ENCODE measurements at regions not wholly inside any gene's neighbourhood (a gene's known extent, or its start where the extent isn't known, plus 50 kb on each side); places are given as distances from the start of the nearest gene placed in this dataset.
"Not testable (repeated sequence)": the region's sequence is repeated elsewhere in the genome, so short reads cannot be mapped to it uniquely, and the experiment has no call there.

DNA sequence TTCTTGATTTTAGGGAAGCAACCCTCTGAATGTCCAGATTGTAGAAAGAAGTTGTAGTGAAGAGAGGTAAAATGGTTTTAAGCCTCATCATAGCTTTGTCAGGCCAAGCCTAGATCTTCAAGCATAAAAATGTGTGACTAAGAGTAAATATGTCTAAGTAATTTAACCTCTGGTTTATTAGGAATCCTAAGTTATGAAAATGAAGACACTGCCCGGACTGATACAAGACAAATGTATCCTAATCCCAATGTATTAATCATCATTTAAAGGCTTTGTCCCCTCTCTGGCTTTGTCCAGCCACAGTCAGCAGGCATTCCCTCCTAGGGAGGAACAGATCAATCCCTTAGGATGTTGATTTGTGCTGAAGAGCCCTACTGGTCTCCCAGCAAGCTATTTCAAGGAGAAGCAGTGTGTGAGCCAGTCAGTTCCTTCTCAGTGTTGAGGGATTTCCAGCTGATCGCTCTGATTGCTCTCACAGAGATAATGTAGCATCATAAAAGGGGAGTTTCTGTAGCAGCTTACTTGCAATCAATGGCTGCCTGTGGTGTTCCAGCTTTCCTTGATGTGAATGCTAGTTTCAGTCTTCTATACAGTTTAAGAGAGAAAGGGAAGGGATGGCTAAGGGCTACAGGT lies 796.1 kb downstream of the EPHA4 start:
- TF ChIP-seq, protein P1, sequence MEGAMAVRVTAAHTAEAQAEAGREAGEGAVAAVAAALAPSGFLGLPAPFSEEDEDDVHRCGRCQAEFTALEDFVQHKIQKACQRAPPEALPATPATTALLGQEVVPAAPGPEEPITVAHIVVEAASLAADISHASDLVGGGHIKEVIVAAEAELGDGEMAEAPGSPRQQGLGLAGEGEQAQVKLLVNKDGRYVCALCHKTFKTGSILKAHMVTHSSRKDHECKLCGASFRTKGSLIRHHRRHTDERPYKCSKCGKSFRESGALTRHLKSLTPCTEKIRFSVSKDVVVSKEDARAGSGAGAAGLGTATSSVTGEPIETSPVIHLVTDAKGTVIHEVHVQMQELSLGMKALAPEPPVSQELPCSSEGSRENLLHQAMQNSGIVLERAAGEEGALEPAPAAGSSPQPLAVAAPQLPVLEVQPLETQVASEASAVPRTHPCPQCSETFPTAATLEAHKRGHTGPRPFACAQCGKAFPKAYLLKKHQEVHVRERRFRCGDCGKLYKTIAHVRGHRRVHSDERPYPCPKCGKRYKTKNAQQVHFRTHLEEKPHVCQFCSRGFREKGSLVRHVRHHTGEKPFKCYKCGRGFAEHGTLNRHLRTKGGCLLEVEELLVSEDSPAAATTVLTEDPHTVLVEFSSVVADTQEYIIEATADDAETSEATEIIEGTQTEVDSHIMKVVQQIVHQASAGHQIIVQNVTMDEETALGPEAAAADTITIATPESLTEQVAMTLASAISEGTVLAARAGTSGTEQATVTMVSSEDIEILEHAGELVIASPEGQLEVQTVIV (CRISPR knock-in tag; IDR thresholded peaks at IDR 0.05; ENCODE audit: borderline replicate concordance), result no peak
- TF ChIP-seq CAMTA2 (CRISPR knock-in tag; conservative IDR thresholded peaks at IDR 0.05), result no peak
- no peak for TF ChIP-seq U2AF1 (optimal IDR thresholded peaks at IDR 0.05; ENCODE audit: low read depth, low read length)
- TF ChIP-seq ZNF274 (IDR thresholded peaks at IDR 0.05; ENCODE audit: borderline replicate concordance, low read depth, low read length), result no peak
- TF ChIP-seq, protein P2, sequence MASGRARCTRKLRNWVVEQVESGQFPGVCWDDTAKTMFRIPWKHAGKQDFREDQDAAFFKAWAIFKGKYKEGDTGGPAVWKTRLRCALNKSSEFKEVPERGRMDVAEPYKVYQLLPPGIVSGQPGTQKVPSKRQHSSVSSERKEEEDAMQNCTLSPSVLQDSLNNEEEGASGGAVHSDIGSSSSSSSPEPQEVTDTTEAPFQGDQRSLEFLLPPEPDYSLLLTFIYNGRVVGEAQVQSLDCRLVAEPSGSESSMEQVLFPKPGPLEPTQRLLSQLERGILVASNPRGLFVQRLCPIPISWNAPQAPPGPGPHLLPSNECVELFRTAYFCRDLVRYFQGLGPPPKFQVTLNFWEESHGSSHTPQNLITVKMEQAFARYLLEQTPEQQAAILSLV (tag; IDR thresholded peaks at IDR 0.05), result no peak
- TF ChIP-seq ASH1L (IDR thresholded peaks at IDR 0.05; ENCODE audit: borderline replicate concordance, low read depth, partially characterized antibody), result no peak
- no peak for TF ChIP-seq NR1H2 (CRISPR knock-in tag; IDR thresholded peaks at IDR 0.05)
- TF ChIP-seq HEY1 (CRISPR knock-in tag; IDR thresholded peaks at IDR 0.05; ENCODE audit: borderline replicate concordance), result no peak
- TF ChIP-seq NR2C1 (IDR thresholded peaks at IDR 0.05), result no peak
- no peak for TF ChIP-seq NR2C1 (tag; IDR thresholded peaks at IDR 0.05)
- TF ChIP-seq, protein P3, sequence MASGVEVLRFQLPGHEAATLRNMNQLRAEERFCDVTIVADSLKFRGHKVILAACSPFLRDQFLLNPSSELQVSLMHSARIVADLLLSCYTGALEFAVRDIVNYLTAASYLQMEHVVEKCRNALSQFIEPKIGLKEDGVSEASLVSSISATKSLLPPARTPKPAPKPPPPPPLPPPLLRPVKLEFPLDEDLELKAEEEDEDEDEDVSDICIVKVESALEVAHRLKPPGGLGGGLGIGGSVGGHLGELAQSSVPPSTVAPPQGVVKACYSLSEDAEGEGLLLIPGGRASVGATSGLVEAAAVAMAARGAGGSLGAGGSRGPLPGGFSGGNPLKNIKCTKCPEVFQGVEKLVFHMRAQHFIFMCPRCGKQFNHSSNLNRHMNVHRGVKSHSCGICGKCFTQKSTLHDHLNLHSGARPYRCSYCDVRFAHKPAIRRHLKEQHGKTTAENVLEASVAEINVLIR (CRISPR knock-in tag; IDR thresholded peaks at IDR 0.05), result no peak
- Histone ChIP-seq H3K4me1 (replicated peaks in 1 of 2; ENCODE audit: control insufficient read depth in 2 of 2, insufficient read depth in 2 of 2, low read length in 2 of 2) (no peaks in the 10 kb centered on the region), H3K27ac (ENCODE audit: extremely low read depth, low read depth, low read length) (no peak overlapping the region), H3K27me3 (ENCODE audit: control insufficient read depth in 2 of 2, insufficient read depth in 2 of 2, low read length in 2 of 2) (no peaks in the 10 kb centered on the region), H3K36me3 (ENCODE audit: control insufficient read depth, insufficient read depth, low read length) (no peaks in the 10 kb centered on the region), H3K79me2 (ENCODE audit: control insufficient read depth, insufficient read depth, low read length) (no peaks in the 10 kb centered on the region), H2AFZ (ENCODE audit: low read depth, low read length) (no peak overlapping the region), H3K9me1 (ENCODE audit: control insufficient read depth, insufficient read depth, low read length) (no peaks in the 10 kb centered on the region), H4K20me1 (replicated peaks; ENCODE audit: control insufficient read depth, insufficient read depth, low read length) (no peaks in the 10 kb centered on the region), H3K9ac (ENCODE audit: insufficient read depth in 1 of 2, low read depth in 2 of 2, low read length in 2 of 2) (no peak overlapping the region), H3K4me2 (ENCODE audit: insufficient read depth, low read length) (no peak overlapping the region), H3K4me3 (no peak overlapping the region), H3K9me3 (replicated peaks; ENCODE audit: control insufficient read depth, insufficient read depth, low read depth, low read length) (no peaks in the 10 kb centered on the region)
- 0% methylated on average over 1 of the region's 2 CpGs for WGBS (ENCODE audit: insufficient coverage, low coverage, missing lambda C conversion rate)
- ChIA-PET CTCF (ENCODE audit: low intra/inter-chr PET ratio) (no interaction called here), POLR2A (interaction anchor here (0.7 kb wide), 1 partner anchor 476 kb away, joined by 3 read pairs; no protein-coding TSS in a partner anchor)
- intact Hi-C loops (cut with micrococcal nuclease), result no loop called here
- in situ Hi-C loops (cut with MboI), result no loop called here
- no TSS peak for BruUV-seq (replicated peaks)
- DNase-seq (ENCODE audit: extremely low read depth in 1 of 4, low spot score in 3 of 4), result no peak
- FAIRE-seq, result no peak
- ATAC-seq, result no peak

DNA sequence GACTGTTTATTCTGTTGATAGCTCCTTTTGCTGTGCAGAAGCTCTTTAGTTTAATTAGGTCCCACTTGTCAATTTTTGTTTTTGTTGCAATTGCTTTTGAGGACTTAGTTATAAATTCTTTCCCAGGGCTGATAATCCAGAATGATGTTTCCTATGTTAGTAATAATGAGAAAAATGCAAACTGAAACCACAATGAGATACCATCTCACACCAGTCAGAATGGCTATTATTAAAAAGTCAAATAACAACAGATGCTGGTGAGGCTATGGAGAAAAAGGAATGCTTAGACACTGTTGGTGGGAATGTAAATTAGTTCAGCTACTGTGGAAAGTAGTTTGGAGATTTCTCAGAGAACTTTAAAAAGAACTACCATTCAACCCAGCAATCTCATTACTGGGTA lies 793.0 kb downstream of the EPHA4 start:
- CTCF ChIA-PET (ENCODE audit: low intra/inter-chr PET ratio); H3K27me3 ChIP-seq (ENCODE audit: control insufficient read depth in 2 of 2, insufficient read depth in 2 of 2, low read length in 2 of 2); POLR2A ChIA-PET: not testable (repeated sequence)

More for the DNA sequence above, 793.0 kb downstream of the EPHA4 start:
- H3K4me3 ChIP-seq; BruUV-seq (replicated peaks); H3K9me1 ChIP-seq (ENCODE audit: control insufficient read depth, insufficient read depth, low read length); H3K4me2 ChIP-seq (ENCODE audit: insufficient read depth, low read length); in situ Hi-C loops (cut with MboI); H3K4me1 ChIP-seq (replicated peaks in 1 of 2; ENCODE audit: control insufficient read depth in 2 of 2, insufficient read depth in 2 of 2, low read length in 2 of 2); H2AFZ ChIP-seq (ENCODE audit: low read depth, low read length); H3K79me2 ChIP-seq (ENCODE audit: control insufficient read depth, insufficient read depth, low read length); intact Hi-C loops (cut with micrococcal nuclease); H3K36me3 ChIP-seq (ENCODE audit: control insufficient read depth, insufficient read depth, low read length); H4K20me1 ChIP-seq (replicated peaks; ENCODE audit: control insufficient read depth, insufficient read depth, low read length); DNase-seq (ENCODE audit: extremely low read depth in 1 of 4, low spot score in 3 of 4); FAIRE-seq; H3K27ac ChIP-seq (ENCODE audit: extremely low read depth, low read depth, low read length); H3K9me3 ChIP-seq (replicated peaks; ENCODE audit: control insufficient read depth, insufficient read depth, low read depth, low read length); ATAC-seq; H3K9ac ChIP-seq (ENCODE audit: insufficient read depth in 1 of 2, low read depth in 2 of 2, low read length in 2 of 2): not testable (repeated sequence)

Measured in K562 (cell line).